T-helper 2 cell treated with Interferon-gamma antibody and Interleukin-4, amounts not matched to agents 5 μg/mL and 100 μg/mL, for 36 hours (primary cell): ENCODE measurements at regions not wholly inside any gene's neighbourhood (a gene's known extent, or its start where the extent isn't known, plus 50 kb on each side); places are given as distances from the start of the nearest gene placed in this dataset.
"Not testable (repeated sequence)": the region's sequence is repeated elsewhere in the genome, so short reads cannot be mapped to it uniquely, and the experiment has no call there.

Source experiments
- DNase-seq: peaks from one replicate; pipeline ENCODE4 v3.0.0; 2021; ENCODE audit warnings: low spot score
- H3K27ac Mint-ChIP-seq: one replicate; pipeline ENCODE4 v1.8.0; 2021; ENCODE audit warnings: mild to moderate bottlenecking, mixed read lengths
- H3K27me3 Mint-ChIP-seq: one replicate; pipeline ENCODE4 v1.8.0; 2021; ENCODE audit warnings: low read depth, mixed read lengths
- H3K36me3 Mint-ChIP-seq: one replicate; pipeline ENCODE4 v1.8.0; 2021; ENCODE audit warnings: low read depth, mixed read lengths
- H3K4me1 Mint-ChIP-seq: one replicate; pipeline ENCODE4 v1.8.0; 2021; ENCODE audit warnings: low read depth, mixed read lengths
- H3K4me3 Mint-ChIP-seq: one replicate; pipeline ENCODE4 v1.8.0; 2022; ENCODE audit warnings: mild to moderate bottlenecking, moderate library complexity, mixed read lengths
- H3K9me3 Mint-ChIP-seq: one replicate; pipeline ENCODE4 v1.8.0; 2021; ENCODE audit warnings: mixed read lengths

GRCh38 chr12:69167648-69168165, 71.7 kb upstream of the CPSF6 start:
- no peaks in the 10 kb centered on the region for H3K9me3 Mint-ChIP-seq
- H3K36me3 Mint-ChIP-seq, result no peaks in the 10 kb centered on the region
- no peaks in the 10 kb centered on the region for H3K4me1 Mint-ChIP-seq
- no peak overlapping the region for H3K4me3 Mint-ChIP-seq
- no peak overlapping the region for H3K27ac Mint-ChIP-seq
- H3K27me3 Mint-ChIP-seq, result peaks cover 7% of the 10 kb centered on the region
- no peak for DNase-seq

DNA sequence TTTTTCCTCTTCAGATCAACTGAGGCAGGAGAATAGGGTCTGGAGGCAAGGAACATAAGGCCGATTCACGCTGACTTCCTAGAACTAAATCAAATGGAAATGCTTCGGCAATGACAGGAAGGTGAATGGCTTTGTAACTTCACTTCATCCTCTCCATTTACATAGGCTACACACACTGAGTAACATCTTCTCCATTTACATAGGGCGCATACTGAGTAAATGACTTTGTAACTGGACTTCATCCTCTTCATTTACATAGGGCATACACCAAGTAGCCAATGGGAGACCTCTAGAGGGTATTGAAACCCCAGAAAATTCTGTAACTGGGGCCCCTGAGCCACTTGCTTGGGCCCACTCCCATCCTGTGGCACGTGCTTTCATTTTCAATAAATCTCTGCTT, 71.0 kb upstream of the CPSF6 start:
- Mint-ChIP-seq H3K27me3 (peaks cover 7% of the 10 kb centered on the region), H3K9me3 (no peaks in the 10 kb centered on the region), H3K36me3 (no peaks in the 10 kb centered on the region), H3K4me3 (no peak overlapping the region), H3K4me1 (no peaks in the 10 kb centered on the region), H3K27ac (no peak overlapping the region)
- DNase-seq, result no peak

GRCh38 chr12:69168828-69169227, 70.5 kb upstream of the CPSF6 start:
- no peak overlapping the region for H3K4me3 Mint-ChIP-seq
- no peak overlapping the region for H3K27ac Mint-ChIP-seq
- no peak for DNase-seq
- H3K4me1 Mint-ChIP-seq, result no peaks in the 10 kb centered on the region
- H3K9me3 Mint-ChIP-seq, result no peaks in the 10 kb centered on the region
- H3K27me3 Mint-ChIP-seq, result peaks cover 7% of the 10 kb centered on the region
- H3K36me3 Mint-ChIP-seq, result no peaks in the 10 kb centered on the region

- no peaks in the 10 kb centered on the region for H3K4me1 Mint-ChIP-seq
- H3K4me3 Mint-ChIP-seq, result no peak overlapping the region
- no peaks in the 10 kb centered on the region for H3K36me3 Mint-ChIP-seq
- H3K9me3 Mint-ChIP-seq, result no peaks in the 10 kb centered on the region
- DNase-seq, result no peak
- no peak overlapping the region for H3K27ac Mint-ChIP-seq
- H3K27me3 Mint-ChIP-seq, result peaks cover 10% of the 10 kb centered on the region
Measured at GRCh38 chr12:69170293-69170692, 69.1 kb upstream of the CPSF6 start.

- Mint-ChIP-seq H3K36me3 (no peaks in the 10 kb centered on the region), H3K4me1 (no peaks in the 10 kb centered on the region), H3K27ac (no peak overlapping the region), H3K27me3 (peaks cover 10% of the 10 kb centered on the region), H3K9me3 (no peaks in the 10 kb centered on the region), H3K4me3 (no peak overlapping the region)
- no peak for DNase-seq
Measured at GRCh38 chr12:69171881-69172280, 67.5 kb upstream of the CPSF6 start.

GRCh38 chr12:69172491-69172890, 66.9 kb upstream of the CPSF6 start:
- no peak for DNase-seq
- Mint-ChIP-seq H3K36me3 (no peaks in the 10 kb centered on the region), H3K4me3 (no peak overlapping the region), H3K9me3 (no peaks in the 10 kb centered on the region), H3K27ac (no peak overlapping the region), H3K27me3 (peaks cover 10% of the 10 kb centered on the region), H3K4me1 (no peaks in the 10 kb centered on the region)

DNA sequence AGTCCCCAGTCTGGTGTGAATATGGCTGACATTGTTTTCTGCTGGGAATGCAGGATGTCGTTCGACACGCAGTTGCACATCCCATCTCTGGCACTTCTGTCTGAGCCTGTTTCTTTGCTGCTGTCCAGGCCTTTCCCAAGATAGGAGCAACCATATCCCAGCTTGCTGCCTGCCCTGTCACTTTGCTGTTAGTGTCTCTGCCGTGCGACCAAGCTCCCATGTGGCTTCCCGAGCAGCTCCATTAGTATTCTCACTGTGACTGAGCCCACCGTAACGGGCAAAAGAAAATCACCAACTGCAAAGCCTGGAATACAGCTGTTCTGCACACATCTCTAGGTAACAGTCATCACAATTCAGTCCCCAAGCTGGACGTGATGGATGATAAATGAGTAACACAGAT, 66.0 kb upstream of the CPSF6 start:
- DNase-seq, result no peak
- Mint-ChIP-seq H3K9me3 (no peaks in the 10 kb centered on the region), H3K27me3 (peaks cover 10% of the 10 kb centered on the region), H3K4me1 (no peaks in the 10 kb centered on the region), H3K4me3 (no peak overlapping the region), H3K36me3 (no peaks in the 10 kb centered on the region), H3K27ac (no peak overlapping the region)

GRCh38 chr12:69179786-69180185, 59.6 kb upstream of the CPSF6 start:
- Mint-ChIP-seq H3K4me3 (no peak overlapping the region), H3K9me3 (no peaks in the 10 kb centered on the region), H3K4me1 (no peaks in the 10 kb centered on the region), H3K36me3 (no peaks in the 10 kb centered on the region), H3K27ac (no peak overlapping the region), H3K27me3 (peaks cover 6% of the 10 kb centered on the region)
- no peak for DNase-seq

GRCh38 chr12:69187572-69187971, 51.8 kb upstream of the CPSF6 start:
- not testable (repeated sequence) for H3K4me3 Mint-ChIP-seq, H3K27me3 Mint-ChIP-seq, DNase-seq, H3K27ac Mint-ChIP-seq, H3K36me3 Mint-ChIP-seq, H3K4me1 Mint-ChIP-seq
- H3K9me3 Mint-ChIP-seq, result peaks cover 20% of the 10 kb centered on the region

DNA sequence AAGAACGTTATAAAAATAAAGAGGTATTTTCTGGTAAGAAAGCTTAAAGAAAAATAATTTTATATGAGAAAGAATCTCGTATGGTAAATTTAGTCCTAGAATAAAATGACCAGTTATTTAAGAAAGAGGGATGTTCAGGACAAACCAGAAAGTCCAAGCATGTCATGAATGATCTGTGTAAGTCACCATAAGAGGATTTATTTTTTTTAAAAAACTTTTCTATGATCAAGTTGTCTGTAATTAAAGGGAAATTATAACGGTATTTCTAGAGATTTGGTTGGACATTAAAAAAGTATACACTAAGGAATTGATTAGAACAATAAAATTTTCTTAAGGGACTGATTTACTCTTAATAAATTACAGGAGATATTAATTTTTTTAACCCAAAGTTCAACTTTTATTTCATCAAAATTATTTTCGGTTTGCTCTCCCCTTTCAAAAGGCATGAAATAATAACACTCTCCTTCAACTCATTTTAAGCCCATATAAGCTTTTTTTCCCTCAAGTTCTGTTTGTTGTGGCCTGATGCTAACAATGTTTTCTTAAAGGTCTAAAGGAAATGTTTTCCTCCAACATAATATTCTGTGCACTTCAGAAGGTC, 49.9 kb upstream of the CPSF6 start:
- Mint-ChIP-seq H3K27me3 (no peaks in the 10 kb centered on the region), H3K27ac (no peak overlapping the region), H3K4me1 (no peaks in the 10 kb centered on the region), H3K4me3 (no peak overlapping the region), H3K36me3 (peaks cover 1% of the 10 kb centered on the region), H3K9me3 (peaks cover 24% of the 10 kb centered on the region)
- no peak for DNase-seq
